SK-N-SH treated with all-trans-retinoic acid at 6 μM for 48 hours (cell line): ENCODE measurements at regions not wholly inside any gene's neighbourhood (a gene's known extent, or its start where the extent isn't known, plus 50 kb on each side); places are given as distances from the start of the nearest gene placed in this dataset.
A peak's percentile ranks its signal among the peaks of the same experiment; 100 is the strongest.

ENCODE experiments used
- ATAC-seq: fragments of 200-7000 bp; cut with Tn5 transposase; 3 replicates; pipeline ENCODE4 v1.9.1; 2020; ENCODE audit warnings: mild to moderate bottlenecking, moderate library complexity
- ARNTL ChIP-seq: fragments of 450-650 bp; formaldehyde crosslinking; IDR thresholded peaks from 2 replicates; pipeline ENCODE4 v1.5.0; 2020; ENCODE audit warnings: low read depth, mild to moderate bottlenecking, moderate library complexity, borderline replicate concordance
- BACH2 ChIP-seq: fragments of 250-450 bp; sonication (Bioruptor Pico); IDR thresholded peaks from 2 replicates; pipeline ENCODE4 v1.9.0; 2021; ENCODE audit warnings: mild to moderate bottlenecking, borderline replicate concordance
- CREB5 ChIP-seq: fragments of 250-450 bp; sonication (Bioruptor Pico); IDR thresholded peaks from 2 replicates; pipeline ENCODE4 v1.5.1; 2020; ENCODE audit warnings: low read depth, mild to moderate bottlenecking, moderate library complexity
- CSDC2 ChIP-seq: fragments of 250-450 bp; sonication (Bioruptor Pico); IDR thresholded peaks from 2 replicates; pipeline ENCODE4 v1.5.0; 2020; ENCODE audit warnings: mild to moderate bottlenecking, moderate library complexity
- CSRNP3 ChIP-seq: fragments of 250-450 bp; sonication (Bioruptor Pico); IDR thresholded peaks from 2 replicates; pipeline ENCODE4 v1.5.1; 2021; ENCODE audit warnings: mild to moderate bottlenecking, moderate library complexity
- ESRRG ChIP-seq: fragments of 250-450 bp; sonication (Bioruptor Pico); IDR thresholded peaks from 2 replicates; pipeline ENCODE4 v1.6.1; 2021; ENCODE audit warnings: mild to moderate bottlenecking
- ISL1 ChIP-seq: fragments of 250-450 bp; sonication (Bioruptor Pico); IDR thresholded peaks from 2 replicates; pipeline ENCODE4 v2.1.2; 2022; ENCODE audit warnings: mild to moderate bottlenecking, moderate library complexity
- OSR1 ChIP-seq: fragments of 250-450 bp; sonication (Bioruptor Pico); IDR thresholded peaks from 2 replicates; pipeline ENCODE4 v1.8.0; 2022; ENCODE audit warnings: moderate library complexity, mild to moderate bottlenecking, inconsistent platforms
- POU6F1 ChIP-seq: fragments of 250-450 bp; sonication (Bioruptor Pico); IDR thresholded peaks from 2 replicates; pipeline ENCODE4 v1.8.0; 2021; ENCODE audit warnings: low read depth, mild to moderate bottlenecking, moderate library complexity, borderline replicate concordance
- SNAI2 ChIP-seq: fragments of 250-450 bp; sonication (Bioruptor Pico); IDR thresholded peaks from 2 replicates; pipeline ENCODE4 v1.5.0; 2020; ENCODE audit warnings: mild to moderate bottlenecking, moderate library complexity
- TCF4 ChIP-seq: fragments of 250-450 bp; sonication (Bioruptor Pico); IDR thresholded peaks from 2 replicates; pipeline ENCODE4 v1.8.0; 2021; ENCODE audit warnings: mild to moderate bottlenecking, moderate library complexity, borderline replicate concordance
- TOX ChIP-seq: fragments of 250-450 bp; sonication (Bioruptor Pico); IDR thresholded peaks from 2 replicates; pipeline ENCODE4 v1.8.0; 2021; ENCODE audit warnings: mild to moderate bottlenecking, moderate library complexity, borderline replicate concordance
- TSHZ2 ChIP-seq: fragments of 250-450 bp; sonication (Bioruptor Pico); IDR thresholded peaks from 2 replicates; pipeline ENCODE4 v1.5.0; 2020; ENCODE audit warnings: mild to moderate bottlenecking, moderate library complexity
- ZC3H10 ChIP-seq: fragments of 250-450 bp; sonication (Bioruptor Pico); IDR thresholded peaks from 2 replicates; pipeline ENCODE4 v1.5.1; 2021; ENCODE audit warnings: mild to moderate bottlenecking, moderate library complexity
- ZFP3 ChIP-seq: fragments of 250-450 bp; sonication (Bioruptor Pico); IDR thresholded peaks from 2 replicates; pipeline ENCODE4 v1.5.0; 2020; ENCODE audit warnings: mild to moderate bottlenecking, moderate library complexity
- ZFP30 ChIP-seq: fragments of 450-650 bp; formaldehyde crosslinking; IDR thresholded peaks from 2 replicates; pipeline ENCODE4 v1.5.0; 2022; ENCODE audit warnings: mild to moderate bottlenecking, moderate library complexity
- ZNF565 ChIP-seq: fragments of 450-650 bp; formaldehyde crosslinking; conservative IDR thresholded peaks from 2 replicates; pipeline ENCODE4 v1.5.0; 2020; ENCODE audit warnings: low read depth, mild to moderate bottlenecking, moderate library complexity
- ZNF70 ChIP-seq: fragments of 450-650 bp; formaldehyde crosslinking; IDR thresholded peaks from 2 replicates; pipeline ENCODE4 v1.5.0; 2020; ENCODE audit warnings: mild to moderate bottlenecking, moderate library complexity
- ZNF8 ChIP-seq: fragments of 450-650 bp; formaldehyde crosslinking; IDR thresholded peaks from 2 replicates; pipeline ENCODE4 v1.5.0; 2020; ENCODE audit warnings: mild to moderate bottlenecking, moderate library complexity

- TF ChIP-seq ZC3H10 (no peak), ZNF565 (no peak), ZNF8 (CRISPR knock-in tag) (no peak), CREB5 (CRISPR knock-in tag) (no peak), CSDC2 (CRISPR knock-in tag) (no peak), ZNF70 (CRISPR knock-in tag) (no peak), TSHZ2 (CRISPR knock-in tag) (no peak)
- TF ChIP-seq, all 23 proteins: peak for 0
- ATAC-seq = no peak
These were observed 344.9 kb upstream of the TPM1 start for GRCh38 chr15:62697636-62698035.

GRCh38 chr15:62698646-62699045, 343.9 kb upstream of the TPM1 start:
- no peak for ATAC-seq
- TF ChIP-seq CREB5 (CRISPR knock-in tag) (no peak), BACH2 (CRISPR knock-in tag) (no peak), SNAI2 (CRISPR knock-in tag) (no peak), ISL1 (CRISPR knock-in tag) (no peak), ARNTL (CRISPR knock-in tag) (no peak), OSR1 (CRISPR knock-in tag) (no peak), ZNF565 (no peak), ZFP30 (CRISPR knock-in tag) (no peak), POU6F1 (CRISPR knock-in tag) (no peak), TSHZ2 (CRISPR knock-in tag) (no peak)
- TF ChIP-seq, all 23 proteins: peak for 0

GRCh38 chr15:62706317-62706716, 336.2 kb upstream of the TPM1 start:
- ATAC-seq = peak; percentile 76
- no peak for TF ChIP-seq TSHZ2 (CRISPR knock-in tag)
- TF ChIP-seq CSRNP3 (CRISPR knock-in tag) = no peak
- TF ChIP-seq ISL1 (CRISPR knock-in tag) = no peak
- no peak for TF ChIP-seq TCF4
- no peak for TF ChIP-seq ZNF565
- TF ChIP-seq ZFP3 (CRISPR knock-in tag) = no peak
- no peak for TF ChIP-seq ARNTL (CRISPR knock-in tag)
- TF ChIP-seq ESRRG = no peak
- no peak for TF ChIP-seq TOX (CRISPR knock-in tag)
- TF ChIP-seq CREB5 (CRISPR knock-in tag) = no peak
- no peak for TF ChIP-seq ZC3H10
- no peak for TF ChIP-seq POU6F1 (CRISPR knock-in tag)
